ENCODE measurements at regions not wholly inside any gene's neighbourhood (a gene's known extent, or its start where the extent isn't known, plus 50 kb on each side); places are given as distances from the start of the nearest gene placed in this dataset.
"Not testable (repeated sequence)": the region's sequence is repeated elsewhere in the genome, so short reads cannot be mapped to it uniquely, and the experiment has no call there.

DNA sequence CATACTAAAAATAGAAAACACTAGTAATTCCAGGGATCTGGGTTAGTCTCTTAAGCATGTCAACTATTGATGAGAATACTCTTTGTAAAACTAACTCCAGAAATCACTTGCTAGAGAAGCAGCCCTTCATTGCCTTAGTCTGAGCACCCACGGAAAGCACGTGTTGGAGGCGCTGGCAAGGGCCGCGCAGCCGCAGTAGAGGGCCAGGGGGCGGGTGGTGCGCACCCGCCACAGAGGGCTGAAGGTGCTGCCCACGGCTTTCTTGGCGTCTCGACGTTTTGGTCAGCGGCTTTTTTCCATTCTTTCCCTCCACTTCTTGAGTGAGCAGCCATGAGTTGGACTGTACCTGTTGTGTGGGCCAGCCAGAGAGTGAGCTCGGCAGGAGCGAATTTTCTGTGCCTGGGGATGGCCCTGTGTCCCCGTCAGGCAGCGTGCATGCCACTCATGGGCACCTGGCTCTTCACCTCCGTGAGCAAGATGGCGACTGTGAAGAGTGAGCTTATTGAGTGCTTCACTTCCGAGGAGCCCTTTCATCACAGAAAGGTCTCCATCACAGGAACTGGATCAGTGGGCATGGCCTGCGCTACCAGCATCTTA, 68.4 kb upstream of the PPM1H start:
- H3K9me3 ChIP-seq (ENCODE audit: control insufficient read depth, insufficient read depth, low read length) = no peaks in the 10 kb centered on the region
- H3K4me2 ChIP-seq (ENCODE audit: low read length) = no peak overlapping the region
- H3K36me3 ChIP-seq (ENCODE audit: control insufficient read depth, low read length) = no peaks in the 10 kb centered on the region
- H3K4me1 ChIP-seq (ENCODE audit: control insufficient read depth, low read length) = no peaks in the 10 kb centered on the region
- no peaks in the 10 kb centered on the region for H3F3A ChIP-seq (ENCODE audit: control insufficient read depth, insufficient read depth)
- H3K27ac ChIP-seq (ENCODE audit: low read depth, low read length) = no peak overlapping the region
- no peaks in the 10 kb centered on the region for H3K79me2 ChIP-seq (ENCODE audit: control insufficient read depth, low read length)
- H3K27me3 ChIP-seq (ENCODE audit: control insufficient read depth, low read length) = no peaks in the 10 kb centered on the region
- no peaks in the 10 kb centered on the region for H3K9me2 ChIP-seq (replicated peaks; ENCODE audit: control insufficient read depth, low read length)
- H3K4me3 ChIP-seq (ENCODE audit: low read length) = no peak overlapping the region
- no peaks in the 10 kb centered on the region for H4K20me1 ChIP-seq (ENCODE audit: control insufficient read depth, insufficient read depth, low read depth, low read length)
- no peak for TF ChIP-seq EZH2phosphoT487 (IDR thresholded peaks at IDR 0.05; ENCODE audit: borderline replicate concordance, low read length)
- TF ChIP-seq, protein P1, sequence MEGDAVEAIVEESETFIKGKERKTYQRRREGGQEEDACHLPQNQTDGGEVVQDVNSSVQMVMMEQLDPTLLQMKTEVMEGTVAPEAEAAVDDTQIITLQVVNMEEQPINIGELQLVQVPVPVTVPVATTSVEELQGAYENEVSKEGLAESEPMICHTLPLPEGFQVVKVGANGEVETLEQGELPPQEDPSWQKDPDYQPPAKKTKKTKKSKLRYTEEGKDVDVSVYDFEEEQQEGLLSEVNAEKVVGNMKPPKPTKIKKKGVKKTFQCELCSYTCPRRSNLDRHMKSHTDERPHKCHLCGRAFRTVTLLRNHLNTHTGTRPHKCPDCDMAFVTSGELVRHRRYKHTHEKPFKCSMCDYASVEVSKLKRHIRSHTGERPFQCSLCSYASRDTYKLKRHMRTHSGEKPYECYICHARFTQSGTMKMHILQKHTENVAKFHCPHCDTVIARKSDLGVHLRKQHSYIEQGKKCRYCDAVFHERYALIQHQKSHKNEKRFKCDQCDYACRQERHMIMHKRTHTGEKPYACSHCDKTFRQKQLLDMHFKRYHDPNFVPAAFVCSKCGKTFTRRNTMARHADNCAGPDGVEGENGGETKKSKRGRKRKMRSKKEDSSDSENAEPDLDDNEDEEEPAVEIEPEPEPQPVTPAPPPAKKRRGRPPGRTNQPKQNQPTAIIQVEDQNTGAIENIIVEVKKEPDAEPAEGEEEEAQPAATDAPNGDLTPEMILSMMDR (IDR thresholded peaks at IDR 0.05; ENCODE audit: low read depth, low read length, poor library complexity, severe bottlenecking) = no peak

DNA sequence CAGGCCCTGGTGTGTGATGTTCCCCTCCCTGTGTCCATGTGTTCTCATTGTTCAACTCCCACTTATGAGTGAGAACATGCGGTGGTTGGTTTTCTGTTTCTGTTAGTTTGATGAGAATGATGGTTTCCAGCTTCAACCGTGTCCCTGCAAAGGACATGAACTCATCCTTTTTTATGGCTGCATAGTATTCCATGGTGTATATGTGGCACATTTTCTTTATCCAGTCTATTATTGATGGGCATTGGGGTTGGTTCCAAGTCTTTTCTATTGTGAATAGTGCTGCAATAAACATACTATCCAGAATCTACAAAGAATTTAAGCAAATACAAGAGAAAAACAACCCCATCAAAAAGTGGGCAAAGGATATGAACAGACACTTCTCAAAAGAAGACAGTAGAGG, 67.1 kb upstream of the PPM1H start:
- H4K20me1 ChIP-seq (ENCODE audit: control insufficient read depth, insufficient read depth, low read depth, low read length) = not testable (repeated sequence)

DNA sequence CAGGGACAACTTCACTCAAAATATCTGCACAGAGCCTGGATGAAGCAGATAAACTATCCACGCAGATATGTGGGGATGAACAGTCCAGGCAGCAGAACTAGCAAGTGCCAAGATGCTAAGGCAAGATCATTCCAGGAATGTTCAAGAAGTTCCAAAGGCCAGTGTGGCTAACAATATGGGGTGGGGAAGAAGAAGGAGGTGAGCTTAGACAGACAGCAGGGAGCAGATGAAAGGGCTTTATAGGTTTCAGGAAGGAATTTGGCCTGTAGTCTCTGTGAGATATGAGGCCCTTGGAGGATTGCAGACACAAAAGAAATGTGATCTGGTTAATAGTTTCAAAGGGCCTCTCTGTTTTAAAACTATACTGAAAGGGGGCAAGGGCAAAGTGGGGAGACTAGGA, 63.5 kb upstream of the PPM1H start:
- TF ChIP-seq, protein P1 (IDR thresholded peaks at IDR 0.05; ENCODE audit: low read depth, low read length, poor library complexity, severe bottlenecking) = no peak
- TF ChIP-seq EZH2phosphoT487 (IDR thresholded peaks at IDR 0.05; ENCODE audit: borderline replicate concordance, low read length) = no peak
- H3K27me3 ChIP-seq (ENCODE audit: control insufficient read depth, low read length) = no peaks in the 10 kb centered on the region

More for the DNA sequence above, 67.1 kb upstream of the PPM1H start:
- H3K27ac ChIP-seq (ENCODE audit: low read depth, low read length); H3F3A ChIP-seq (ENCODE audit: control insufficient read depth, insufficient read depth); H3K9me3 ChIP-seq (ENCODE audit: control insufficient read depth, insufficient read depth, low read length); H3K4me2 ChIP-seq (ENCODE audit: low read length); H3K4me1 ChIP-seq (ENCODE audit: control insufficient read depth, low read length); H3K79me2 ChIP-seq (ENCODE audit: control insufficient read depth, low read length); H3K9me2 ChIP-seq (replicated peaks; ENCODE audit: control insufficient read depth, low read length); H3K36me3 ChIP-seq (ENCODE audit: control insufficient read depth, low read length); H3K4me3 ChIP-seq (ENCODE audit: low read length); H3K27me3 ChIP-seq (ENCODE audit: control insufficient read depth, low read length): not testable (repeated sequence)

DNA sequence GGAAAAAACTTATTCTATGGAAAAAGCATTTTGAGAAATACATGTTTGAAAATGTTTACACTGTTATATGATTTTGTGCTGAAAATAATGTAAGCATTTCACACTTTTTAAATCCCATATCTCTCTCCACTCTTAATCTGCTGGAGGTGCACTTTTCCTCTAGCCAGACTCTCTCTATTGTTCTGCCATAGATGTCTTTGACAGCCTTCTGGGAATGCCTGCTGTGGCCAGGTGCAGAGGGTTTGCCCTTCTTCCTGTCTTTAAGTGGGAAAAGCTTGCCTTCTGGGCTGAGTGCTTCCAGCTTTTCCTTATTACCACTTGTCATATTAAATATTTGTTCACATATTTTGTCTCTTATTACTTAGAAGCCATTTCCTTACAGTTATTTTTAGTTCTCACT, 60.1 kb upstream of the PPM1H start:
- no peaks in the 10 kb centered on the region for H3K9me2 ChIP-seq (replicated peaks; ENCODE audit: control insufficient read depth, low read length)
- no peak overlapping the region for H3K4me2 ChIP-seq (ENCODE audit: low read length)
- TF ChIP-seq, protein P1 (IDR thresholded peaks at IDR 0.05; ENCODE audit: low read depth, low read length, poor library complexity, severe bottlenecking) = no peak
- TF ChIP-seq EZH2phosphoT487 (IDR thresholded peaks at IDR 0.05; ENCODE audit: borderline replicate concordance, low read length) = no peak
- no peaks in the 10 kb centered on the region for H4K20me1 ChIP-seq (ENCODE audit: control insufficient read depth, insufficient read depth, low read depth, low read length)
- H3K79me2 ChIP-seq (ENCODE audit: control insufficient read depth, low read length) = no peaks in the 10 kb centered on the region
- H3K4me1 ChIP-seq (ENCODE audit: control insufficient read depth, low read length) = no peaks in the 10 kb centered on the region
- H3K4me3 ChIP-seq (ENCODE audit: low read length) = no peak overlapping the region
- no peak overlapping the region for H3K27ac ChIP-seq (ENCODE audit: low read depth, low read length)
- H3K36me3 ChIP-seq (ENCODE audit: control insufficient read depth, low read length) = no peaks in the 10 kb centered on the region
- no peaks in the 10 kb centered on the region for H3K27me3 ChIP-seq (ENCODE audit: control insufficient read depth, low read length)
- no peaks in the 10 kb centered on the region for H3K9me3 ChIP-seq (ENCODE audit: control insufficient read depth, insufficient read depth, low read length)
- H3F3A ChIP-seq (ENCODE audit: control insufficient read depth, insufficient read depth) = no peaks in the 10 kb centered on the region

More for the DNA sequence above, 63.5 kb upstream of the PPM1H start:
- Histone ChIP-seq H3K9me3 (ENCODE audit: control insufficient read depth, insufficient read depth, low read length) (no peaks in the 10 kb centered on the region), H3K4me1 (ENCODE audit: control insufficient read depth, low read length) (no peaks in the 10 kb centered on the region), H3K4me2 (ENCODE audit: low read length) (no peak overlapping the region), H3K4me3 (ENCODE audit: low read length) (no peak overlapping the region), H3K79me2 (ENCODE audit: control insufficient read depth, low read length) (no peaks in the 10 kb centered on the region), H4K20me1 (ENCODE audit: control insufficient read depth, insufficient read depth, low read depth, low read length) (no peaks in the 10 kb centered on the region), H3K36me3 (ENCODE audit: control insufficient read depth, low read length) (no peaks in the 10 kb centered on the region), H3K27ac (ENCODE audit: low read depth, low read length) (no peak overlapping the region), H3K9me2 (replicated peaks; ENCODE audit: control insufficient read depth, low read length) (no peaks in the 10 kb centered on the region), H3F3A (ENCODE audit: control insufficient read depth, insufficient read depth) (no peaks in the 10 kb centered on the region)

Data from DOHH2 (cell line).